ENCODE measurements at regions not wholly inside any gene's neighbourhood (a gene's known extent, or its start where the extent isn't known, plus 50 kb on each side); places are given as distances from the start of the nearest gene placed in this dataset.
"Not testable (repeated sequence)": the region's sequence is repeated elsewhere in the genome, so short reads cannot be mapped to it uniquely, and the experiment has no call there.

DNA sequence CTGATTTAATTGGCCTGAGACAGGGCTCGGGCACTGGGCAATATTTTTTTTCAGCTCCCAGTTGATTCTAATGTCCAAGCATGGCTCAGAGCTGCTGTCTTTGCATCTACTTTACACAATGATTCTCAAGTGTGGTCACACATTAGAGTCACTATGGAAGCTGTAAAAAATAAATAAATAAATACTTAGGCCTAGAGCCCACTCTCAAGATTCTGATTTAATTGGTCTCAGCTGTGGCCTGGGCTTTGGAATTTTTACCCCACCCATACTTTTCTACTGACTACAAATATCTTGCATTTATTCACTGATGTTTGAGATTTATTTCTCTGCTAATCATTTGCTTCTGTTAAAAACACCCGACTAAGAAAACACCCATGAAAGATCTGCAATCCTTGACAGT, 145.7 kb upstream of the SRD5A2 start:
- Mint-ChIP-seq H3K27ac (no peak overlapping the region), H3K27me3 (peaks cover 23 to 45% of the 10 kb centered on the region in 2 donors), H3K9me3 (peaks cover 2 to 3% of the 10 kb centered on the region in 2 donors), H3K4me1 (ENCODE audit: low read depth in 2 of 2) (no peaks in the 10 kb centered on the region), H3K36me3 (ENCODE audit: insufficient read depth) (no peaks in the 10 kb centered on the region), H3K4me3 (no peak overlapping the region)
- ATAC-seq (replicated peaks) = no peak
- no peak for DNase-seq

DNA sequence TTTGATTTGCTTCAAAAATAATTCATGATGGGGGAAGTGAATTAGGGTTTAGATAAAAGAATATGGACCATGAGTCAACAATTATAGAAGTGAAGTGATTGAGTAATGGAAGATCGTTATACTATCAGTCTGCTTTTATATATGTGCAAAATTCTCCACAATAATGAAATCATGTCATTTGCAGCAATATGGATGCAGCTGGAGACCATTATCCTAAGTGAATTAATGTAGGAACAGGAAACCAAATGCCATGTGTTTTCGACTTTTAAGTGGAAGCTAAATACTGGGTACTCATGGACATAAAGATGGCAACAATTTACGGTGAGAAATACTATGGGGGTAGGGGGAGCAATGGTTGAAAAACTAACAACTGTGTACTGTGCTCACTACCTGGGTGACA, 144.7 kb upstream of the SRD5A2 start:
- H3K27ac Mint-ChIP-seq = no peak overlapping the region
- ATAC-seq (replicated peaks) = no peak
- peaks cover 3 to 6% of the 10 kb centered on the region in 2 donors for H3K9me3 Mint-ChIP-seq

DNA sequence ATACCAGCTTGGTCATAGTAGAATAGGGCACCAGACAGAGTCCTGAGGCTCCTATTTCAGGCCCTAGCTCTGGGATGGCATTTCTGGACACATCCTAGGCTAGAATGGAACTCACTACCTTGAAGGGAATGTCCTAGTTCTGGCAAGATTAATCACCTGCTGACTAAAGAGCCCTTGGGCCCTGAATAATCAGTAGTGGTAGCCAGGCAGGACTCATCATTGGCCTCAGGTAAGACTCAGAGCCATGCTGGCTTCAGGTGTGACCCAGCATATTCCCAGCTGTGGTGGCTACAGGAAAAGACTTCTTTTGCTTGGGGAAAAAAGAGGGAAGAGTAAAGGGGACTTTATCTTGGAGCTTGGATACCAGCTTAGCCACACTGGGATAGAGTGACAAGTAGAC, 131.0 kb upstream of the SRD5A2 start:
- Mint-ChIP-seq H3K4me1 (ENCODE audit: low read depth in 2 of 2) (no peaks in the 10 kb centered on the region), H3K4me3 (no peak overlapping the region), H3K27me3 (peaks cover 52 to 67% of the 10 kb centered on the region in 2 donors), H3K36me3 (ENCODE audit: insufficient read depth) (no peaks in the 10 kb centered on the region), H3K27ac (no peak overlapping the region), H3K9me3 (peaks cover 0 to 2% of the 10 kb centered on the region in 2 donors)
- ATAC-seq (replicated peaks) (no peak), DNase-seq (no peak)

More for the DNA sequence above, 144.7 kb upstream of the SRD5A2 start:
- no peaks in the 10 kb centered on the region for H3K4me1 Mint-ChIP-seq (ENCODE audit: low read depth in 2 of 2)
- peaks cover 32 to 45% of the 10 kb centered on the region in 2 donors for H3K27me3 Mint-ChIP-seq
- DNase-seq = no peak
- H3K4me3 Mint-ChIP-seq = no peak overlapping the region
- no peaks in the 10 kb centered on the region for H3K36me3 Mint-ChIP-seq (ENCODE audit: insufficient read depth)

DNA sequence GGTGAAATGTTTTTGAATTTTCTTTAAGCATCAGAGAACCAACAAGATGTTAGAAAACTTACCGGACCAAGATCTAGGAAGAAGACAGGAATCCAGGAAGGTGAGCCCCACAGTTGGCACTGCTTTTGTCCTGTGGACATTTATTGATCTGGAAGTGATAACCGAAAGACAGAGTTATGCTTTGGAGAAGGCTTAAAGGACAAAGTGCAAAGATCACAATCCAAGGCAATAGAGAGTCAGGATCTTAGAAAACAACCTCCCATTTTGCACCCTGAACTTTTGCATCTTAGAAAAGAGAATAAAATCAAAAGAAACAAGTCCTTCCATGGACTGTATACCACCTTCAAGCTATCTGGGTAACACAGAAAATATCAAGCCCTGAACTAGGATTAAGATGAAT, 129.4 kb upstream of the SRD5A2 start:
- DNase-seq (no peak), ATAC-seq (replicated peaks) (no peak)
- Mint-ChIP-seq H3K4me1 (ENCODE audit: low read depth in 2 of 2) (no peaks in the 10 kb centered on the region), H3K27ac (no peak overlapping the region), H3K36me3 (ENCODE audit: insufficient read depth) (no peaks in the 10 kb centered on the region), H3K9me3 (peaks cover 0 to 2% of the 10 kb centered on the region in 2 donors), H3K4me3 (no peak overlapping the region), H3K27me3 (peaks cover 59 to 61% of the 10 kb centered on the region in 2 donors)

DNA sequence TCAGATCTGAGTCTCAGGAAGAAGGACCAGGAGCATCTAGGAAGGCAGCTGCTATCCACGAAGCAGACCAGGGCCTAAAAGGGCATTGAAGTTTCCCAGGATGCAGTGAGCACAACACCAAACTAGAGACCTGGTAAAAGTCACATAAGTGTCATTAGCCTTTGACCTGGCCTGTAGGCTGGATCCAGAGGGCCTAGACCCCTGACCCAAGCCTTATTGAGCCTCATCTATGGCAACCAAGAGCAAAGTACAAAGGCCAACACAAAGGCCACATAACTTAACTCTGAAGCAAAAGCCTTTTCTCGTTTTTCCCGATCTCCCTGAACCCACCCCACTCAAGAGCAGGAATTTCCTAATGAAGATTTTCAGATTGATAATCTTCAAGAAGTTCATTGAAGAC, 127.3 kb upstream of the SRD5A2 start:
- DNase-seq = no peak
- no peaks in the 10 kb centered on the region for H3K36me3 Mint-ChIP-seq (ENCODE audit: insufficient read depth)
- H3K4me3 Mint-ChIP-seq = no peak overlapping the region

DNA sequence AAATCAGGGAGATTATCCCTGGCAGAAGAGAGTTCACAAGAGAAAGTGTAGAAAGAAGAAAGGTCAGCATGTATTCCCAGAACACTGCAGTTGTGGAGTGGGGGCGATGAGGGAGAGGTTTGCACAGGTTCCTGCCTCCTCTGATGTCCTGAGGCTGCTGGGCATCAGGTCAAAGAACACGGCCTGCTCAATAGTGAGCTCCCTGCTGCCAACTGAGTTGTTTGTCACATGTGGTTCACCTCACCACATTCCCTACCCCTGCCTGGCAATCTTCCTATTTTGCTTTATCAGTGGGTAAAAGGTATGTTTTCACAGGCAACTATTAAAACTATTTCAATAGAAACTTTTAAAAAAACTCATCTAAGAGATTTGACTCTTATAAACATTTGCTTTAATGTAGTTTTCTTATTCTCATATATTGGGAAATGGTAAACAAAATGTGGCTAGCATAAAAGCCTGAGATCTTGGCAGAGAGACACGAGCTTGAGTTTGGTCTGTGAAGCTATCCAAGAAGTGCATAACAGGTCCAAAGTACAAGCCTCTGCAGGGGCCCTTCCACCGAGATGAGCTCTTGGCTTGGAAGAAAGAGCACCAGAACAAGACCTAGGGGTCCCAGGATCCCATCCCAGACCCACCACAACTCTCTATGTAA, 123.9 kb upstream of the SRD5A2 start:
- Mint-ChIP-seq H3K27ac (no peak overlapping the region), H3K9me3 (peaks cover 0 to 3% of the 10 kb centered on the region in 2 donors), H3K4me1 (ENCODE audit: low read depth in 2 of 2) (no peaks in the 10 kb centered on the region), H3K27me3 (peaks cover 29 to 36% of the 10 kb centered on the region in 2 donors), H3K4me3 (no peak overlapping the region), H3K36me3 (ENCODE audit: insufficient read depth) (no peaks in the 10 kb centered on the region)
- DNase-seq = no peak
- ATAC-seq (replicated peaks) = no peak

More for the DNA sequence above, 127.3 kb upstream of the SRD5A2 start:
- ATAC-seq (replicated peaks) = no peak
- Mint-ChIP-seq H3K9me3 (no peaks in the 10 kb centered on the region), H3K27ac (no peak overlapping the region), H3K4me1 (ENCODE audit: low read depth in 2 of 2) (no peaks in the 10 kb centered on the region), H3K27me3 (peaks cover 53 to 55% of the 10 kb centered on the region in 2 donors)

DNA sequence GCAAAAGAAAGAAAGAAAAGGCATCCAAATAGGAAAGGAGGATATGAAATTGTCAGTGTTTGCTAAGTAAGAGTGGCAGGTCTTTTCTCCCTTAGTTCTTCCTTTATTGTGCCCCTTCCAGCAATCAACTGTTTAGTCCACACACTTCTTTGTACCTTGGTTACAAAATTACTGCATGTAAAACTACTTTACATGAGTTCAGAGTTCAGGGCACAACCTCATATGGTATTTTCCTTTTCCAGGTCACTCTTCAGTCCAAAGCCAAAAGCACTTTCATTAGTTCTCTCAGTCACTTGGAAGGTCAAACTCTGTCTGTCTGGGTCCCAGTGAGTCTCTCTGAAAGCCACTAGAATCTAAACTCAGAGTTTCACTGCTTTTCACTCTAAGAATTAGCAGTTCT, 122.5 kb upstream of the SRD5A2 start:
- Mint-ChIP-seq H3K27ac (no peak overlapping the region), H3K36me3 (ENCODE audit: insufficient read depth) (no peaks in the 10 kb centered on the region), H3K4me1 (ENCODE audit: low read depth in 2 of 2) (no peaks in the 10 kb centered on the region), H3K4me3 (no peak overlapping the region), H3K9me3 (peaks cover 3 to 11% of the 10 kb centered on the region in 2 donors), H3K27me3 (peaks cover 27 to 31% of the 10 kb centered on the region in 2 donors)
- ATAC-seq (replicated peaks) (no peak), DNase-seq (no peak)

DNA sequence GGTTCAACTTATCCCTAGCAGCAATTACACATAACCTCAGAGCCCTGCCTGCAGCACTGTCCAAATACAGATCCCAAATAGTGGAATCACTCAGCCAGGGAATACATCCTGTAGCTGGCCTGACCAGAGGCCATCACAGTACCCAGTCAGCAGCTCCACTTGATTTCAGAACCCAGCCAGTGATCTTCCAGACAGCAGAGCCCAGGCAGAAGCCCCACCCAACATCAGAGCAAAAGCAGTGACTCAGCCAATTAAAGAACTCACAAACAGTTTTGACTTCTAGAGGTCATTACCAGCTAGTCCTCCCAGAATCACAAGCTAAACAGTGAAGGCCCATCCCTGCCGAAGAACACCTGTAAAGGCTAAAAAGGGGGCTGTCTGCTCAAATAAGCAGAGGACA, 118.0 kb upstream of the SRD5A2 start:
- H3K27ac Mint-ChIP-seq = no peak overlapping the region
- H3K4me3 Mint-ChIP-seq = no peak overlapping the region
- ATAC-seq (replicated peaks) = no peak
- no peaks in the 10 kb centered on the region for H3K4me1 Mint-ChIP-seq (ENCODE audit: low read depth in 2 of 2)
- H3K9me3 Mint-ChIP-seq = peaks cover 14 to 23% of the 10 kb centered on the region in 2 donors
- H3K36me3 Mint-ChIP-seq (ENCODE audit: insufficient read depth) = no peaks in the 10 kb centered on the region
- peaks cover 6 to 15% of the 10 kb centered on the region in 2 donors for H3K27me3 Mint-ChIP-seq
- no peak for DNase-seq

DNA sequence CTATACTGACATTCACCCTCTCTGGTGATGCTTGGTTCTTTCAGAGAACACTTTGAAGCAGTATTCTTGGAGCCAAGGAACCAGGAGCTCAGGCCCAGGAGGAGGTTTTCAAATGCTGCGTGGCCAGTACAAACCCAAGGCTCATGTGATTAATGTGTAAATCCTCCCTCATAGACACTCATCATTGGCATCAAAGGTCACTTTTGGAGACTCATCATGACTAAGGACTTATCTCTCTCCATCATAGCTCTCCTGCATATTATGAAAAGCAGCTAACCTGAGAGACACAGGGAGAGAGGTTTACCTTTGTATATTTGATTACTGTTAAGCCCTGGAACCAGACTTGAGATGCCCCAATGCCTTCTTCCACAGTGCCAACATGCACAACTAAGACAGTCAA, 115.3 kb upstream of the SRD5A2 start:
- no peaks in the 10 kb centered on the region for H3K36me3 Mint-ChIP-seq (ENCODE audit: insufficient read depth)
- no peaks in the 10 kb centered on the region for H3K4me1 Mint-ChIP-seq (ENCODE audit: low read depth in 2 of 2)
- ATAC-seq (replicated peaks) = no peak

DNA sequence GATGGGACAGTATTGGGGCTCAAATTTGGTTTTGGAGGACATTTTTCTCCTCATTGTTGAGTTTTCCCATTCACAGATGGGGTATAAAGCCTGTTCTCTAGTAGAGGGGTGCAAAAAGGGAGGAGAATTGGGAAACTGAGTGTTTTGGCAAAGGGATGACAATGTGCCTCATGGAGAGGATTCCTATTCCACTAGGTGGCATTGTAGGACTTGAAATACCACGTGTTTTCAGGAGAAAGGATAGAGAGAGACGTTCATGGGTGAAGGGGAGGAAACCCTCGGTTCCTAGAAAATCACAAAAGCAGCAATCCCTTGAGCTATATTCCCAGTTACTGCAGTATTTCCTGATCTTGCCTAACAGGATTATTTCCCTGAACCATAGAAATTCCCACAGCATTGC, 113.7 kb upstream of the SRD5A2 start:
- H3K27me3 Mint-ChIP-seq = peaks cover 3 to 11% of the 10 kb centered on the region in 2 donors
- no peak overlapping the region for H3K4me3 Mint-ChIP-seq
- peaks cover 19 to 30% of the 10 kb centered on the region in 2 donors for H3K9me3 Mint-ChIP-seq

More for the DNA sequence above, 115.3 kb upstream of the SRD5A2 start:
- Mint-ChIP-seq H3K9me3 (peaks cover 20 to 33% of the 10 kb centered on the region in 2 donors), H3K27ac (no peak overlapping the region), H3K4me3 (no peak overlapping the region), H3K27me3 (peaks cover 6 to 11% of the 10 kb centered on the region in 2 donors)
- DNase-seq = no peak

DNA sequence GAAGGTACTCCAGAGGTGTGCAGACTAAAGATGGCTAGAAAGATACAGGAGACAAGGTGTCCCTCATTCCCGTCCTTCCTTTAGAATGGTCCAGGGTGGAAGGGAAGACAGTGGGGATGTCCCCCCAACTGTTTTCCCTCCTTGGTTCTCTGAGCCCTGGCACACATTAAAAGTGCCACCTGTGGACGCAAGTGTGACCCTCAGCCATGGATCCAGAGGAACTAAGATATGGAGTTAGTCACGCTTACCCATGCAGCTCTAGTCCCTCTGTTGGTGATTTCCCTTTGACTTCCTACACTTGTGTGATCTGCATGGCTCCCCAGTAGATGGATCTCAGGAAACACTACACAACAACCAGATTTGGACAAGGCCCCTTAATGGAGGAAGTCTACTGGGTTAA, 113.1 kb upstream of the SRD5A2 start:
- Mint-ChIP-seq H3K4me3 (no peak overlapping the region), H3K36me3 (ENCODE audit: insufficient read depth) (no peaks in the 10 kb centered on the region), H3K9me3 (peaks cover 19 to 25% of the 10 kb centered on the region in 2 donors), H3K27me3 (peaks cover 0 to 11% of the 10 kb centered on the region in 2 donors), H3K4me1 (ENCODE audit: low read depth in 2 of 2) (no peaks in the 10 kb centered on the region), H3K27ac (no peak overlapping the region)
- no peak for DNase-seq
- no peak for ATAC-seq (replicated peaks)

More for the DNA sequence above, 113.7 kb upstream of the SRD5A2 start:
- Mint-ChIP-seq H3K27ac (no peak overlapping the region), H3K4me1 (ENCODE audit: low read depth in 2 of 2) (no peaks in the 10 kb centered on the region), H3K36me3 (ENCODE audit: insufficient read depth) (no peaks in the 10 kb centered on the region)
- ATAC-seq (replicated peaks) (no peak), DNase-seq (no peak)

DNA sequence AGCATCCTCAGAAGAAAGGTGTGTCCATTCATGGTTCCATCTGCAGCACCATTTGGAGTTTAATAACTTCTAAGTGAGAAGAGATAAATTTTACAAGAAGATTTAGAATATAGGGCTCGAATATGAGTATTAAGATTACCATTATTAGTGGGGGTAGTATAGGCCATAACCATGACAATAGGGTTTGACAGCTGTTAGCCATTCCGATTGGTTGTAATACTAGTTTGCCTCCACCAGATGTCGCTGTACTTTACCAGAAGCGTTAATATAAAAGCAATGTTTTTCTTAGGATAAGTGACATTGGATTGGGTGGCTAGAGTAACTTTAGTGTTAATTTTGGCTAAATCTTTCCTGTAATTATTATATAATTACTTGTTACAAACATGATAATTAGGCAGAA, 107.5 kb upstream of the SRD5A2 start:
- H3K4me1 Mint-ChIP-seq (ENCODE audit: low read depth in 2 of 2) = no peaks in the 10 kb centered on the region
- no peak overlapping the region for H3K27ac Mint-ChIP-seq
- H3K4me3 Mint-ChIP-seq = no peak overlapping the region
- H3K36me3 Mint-ChIP-seq (ENCODE audit: insufficient read depth) = no peaks in the 10 kb centered on the region
- no peak for DNase-seq
- peaks cover 12 to 14% of the 10 kb centered on the region in 2 donors for H3K27me3 Mint-ChIP-seq
- no peak for ATAC-seq (replicated peaks)
- H3K9me3 Mint-ChIP-seq = peaks cover 11 to 21% of the 10 kb centered on the region in 2 donors

DNA sequence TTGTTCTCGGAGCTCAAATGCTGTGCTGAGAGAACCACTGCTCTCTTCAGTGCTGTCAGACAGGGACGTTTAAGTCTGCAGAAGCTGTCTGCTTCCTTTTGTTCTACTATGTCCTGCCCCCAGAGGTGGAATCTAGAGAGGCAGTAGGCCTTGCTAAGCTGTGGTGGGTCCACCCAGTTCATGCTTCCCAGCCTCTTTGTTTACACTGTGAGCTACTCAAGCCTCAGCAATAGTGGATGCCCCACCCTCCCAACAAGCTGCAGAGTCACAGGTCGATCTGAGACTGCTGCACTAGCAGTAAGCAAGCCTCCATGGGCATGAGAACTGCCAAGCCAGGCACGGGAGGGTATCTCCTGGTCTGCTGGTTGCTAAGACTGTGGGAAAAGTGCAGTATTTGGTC, 102.8 kb upstream of the SRD5A2 start:
- not testable (repeated sequence) for H3K27ac Mint-ChIP-seq; DNase-seq; H3K36me3 Mint-ChIP-seq (ENCODE audit: insufficient read depth); H3K4me3 Mint-ChIP-seq; ATAC-seq (replicated peaks); H3K4me1 Mint-ChIP-seq (ENCODE audit: low read depth in 2 of 2)
- Mint-ChIP-seq H3K9me3 (peaks cover 9 to 37% of the 10 kb centered on the region in 2 donors), H3K27me3 (peaks cover 12 to 32% of the 10 kb centered on the region in 2 donors)

DNA sequence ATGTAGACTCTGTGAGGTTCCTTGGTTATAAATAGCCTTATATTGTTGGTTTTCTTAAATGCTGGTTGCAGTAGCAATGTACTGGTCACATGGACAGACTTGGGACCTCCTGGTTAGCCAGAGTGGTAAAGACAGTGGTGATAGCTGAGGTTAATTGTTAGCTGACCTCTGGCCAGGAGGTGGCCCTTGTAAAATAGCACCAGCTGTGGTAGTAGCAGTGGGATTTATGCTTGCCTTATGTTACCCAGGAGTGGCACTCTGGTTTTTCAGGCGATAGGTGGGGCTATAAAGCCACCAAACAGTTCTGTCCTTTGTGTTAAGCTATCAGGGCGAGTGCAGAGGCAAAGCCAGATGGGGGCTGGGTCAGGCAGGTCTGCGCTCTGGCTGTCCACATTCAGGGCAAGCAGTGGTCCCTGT, 94.8 kb upstream of the SRD5A2 start:
- peaks cover 0 to 15% of the 10 kb centered on the region in 2 donors for H3K9me3 Mint-ChIP-seq

More for the DNA sequence above, 94.8 kb upstream of the SRD5A2 start:
- Mint-ChIP-seq H3K27me3 (peaks cover 10 to 21% of the 10 kb centered on the region in 2 donors), H3K4me3 (no peak overlapping the region), H3K36me3 (ENCODE audit: insufficient read depth) (no peaks in the 10 kb centered on the region), H3K27ac (no peak overlapping the region), H3K4me1 (ENCODE audit: low read depth in 2 of 2) (no peaks in the 10 kb centered on the region)
- ATAC-seq (replicated peaks) (no peak), DNase-seq (no peak)
